DMS114 treated with DMSO at 0.1 percent for 48 hours (cell line): ENCODE measurements at regions not wholly inside any gene's neighbourhood (a gene's known extent, or its start where the extent isn't known, plus 50 kb on each side); places are given as distances from the start of the nearest gene placed in this dataset.
"Not testable (repeated sequence)": the region's sequence is repeated elsewhere in the genome, so short reads cannot be mapped to it uniquely, and the experiment has no call there.

ENCODE experiments used
- DNase-seq: peaks from one replicate; lab custom pipeline; 2025; ENCODE audit not compliant: unreplicated experiment; lab: John Stamatoyannopoulos, UW

DNA sequence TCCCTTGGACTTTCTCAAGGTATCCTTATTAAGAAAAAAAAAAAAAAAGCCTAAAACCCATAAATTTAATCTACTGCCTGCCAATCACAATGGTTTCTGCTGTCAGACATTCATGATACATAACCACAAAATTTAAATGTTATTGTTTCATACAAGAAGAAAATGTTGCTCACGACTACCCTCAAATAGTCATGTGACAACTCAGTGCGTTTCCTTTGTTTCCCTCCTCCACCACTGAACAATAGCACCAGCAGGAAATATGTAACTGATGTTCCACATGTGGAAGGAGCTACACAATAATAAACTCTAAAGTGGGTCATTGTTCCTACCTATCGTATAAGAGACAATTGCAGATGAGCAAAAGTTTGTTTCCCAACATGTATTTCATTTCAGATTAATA is 244.1 kb upstream of the EDNRA start:
- no peak for DNase-seq

DNA sequence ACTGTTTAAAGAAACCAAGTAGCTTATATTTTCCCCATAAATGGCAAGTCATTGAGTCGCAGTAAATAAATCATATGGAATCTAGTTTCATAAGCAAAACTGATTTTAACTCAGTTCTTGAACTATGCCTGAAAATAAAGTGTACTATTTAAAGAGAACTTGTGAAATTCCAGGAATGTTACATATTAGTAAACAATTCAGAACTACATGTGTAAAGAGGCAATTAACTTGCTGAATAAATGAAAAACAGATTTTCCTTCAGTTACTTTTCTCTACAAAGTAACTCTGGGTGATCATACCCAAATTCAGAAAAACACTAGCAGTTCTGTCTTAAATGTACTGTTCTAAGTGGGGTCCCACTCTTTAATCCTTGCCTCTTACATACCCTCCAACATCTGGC is 236.1 kb upstream of the EDNRA start:
- DNase-seq: no peak

DNA sequence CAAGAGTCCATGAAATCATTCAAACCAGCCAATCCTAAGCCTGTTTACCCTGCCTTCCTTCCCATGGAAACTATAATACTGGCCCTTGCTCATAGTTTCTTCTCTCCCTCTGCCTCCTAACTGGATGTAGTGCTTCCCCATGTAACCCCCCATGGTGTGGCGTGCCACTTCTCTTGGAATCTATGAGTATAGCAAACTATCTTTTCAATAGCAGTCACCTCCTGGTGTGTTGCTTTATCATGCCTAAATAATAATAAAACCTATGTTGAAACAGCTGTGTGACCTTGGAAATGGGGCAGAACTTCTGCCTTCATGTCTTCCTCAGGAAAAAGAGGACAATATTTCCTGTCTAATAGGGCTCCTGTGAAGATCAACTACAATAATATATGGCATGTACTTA is 234.8 kb upstream of the EDNRA start:
- DNase-seq: no peak

DNA sequence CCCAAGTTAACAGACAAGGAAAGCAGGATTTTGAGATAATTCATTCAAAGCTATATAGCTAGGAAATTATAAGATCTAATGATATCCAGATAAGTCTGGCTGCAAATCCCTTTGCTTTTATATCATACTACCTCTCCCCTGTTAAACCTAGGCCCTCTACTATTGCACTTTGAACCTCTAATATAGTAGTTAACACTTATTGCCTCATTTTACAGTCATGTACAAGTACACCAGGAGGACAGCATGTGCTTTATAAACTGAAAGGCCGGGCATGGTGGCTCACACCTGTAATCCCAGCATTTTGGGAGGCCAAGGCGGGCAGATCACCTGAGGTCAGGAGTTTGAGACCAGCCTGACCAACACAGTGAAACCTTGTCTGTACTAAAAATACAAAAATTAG is 234.4 kb upstream of the EDNRA start:
- not testable (repeated sequence) for DNase-seq

DNA sequence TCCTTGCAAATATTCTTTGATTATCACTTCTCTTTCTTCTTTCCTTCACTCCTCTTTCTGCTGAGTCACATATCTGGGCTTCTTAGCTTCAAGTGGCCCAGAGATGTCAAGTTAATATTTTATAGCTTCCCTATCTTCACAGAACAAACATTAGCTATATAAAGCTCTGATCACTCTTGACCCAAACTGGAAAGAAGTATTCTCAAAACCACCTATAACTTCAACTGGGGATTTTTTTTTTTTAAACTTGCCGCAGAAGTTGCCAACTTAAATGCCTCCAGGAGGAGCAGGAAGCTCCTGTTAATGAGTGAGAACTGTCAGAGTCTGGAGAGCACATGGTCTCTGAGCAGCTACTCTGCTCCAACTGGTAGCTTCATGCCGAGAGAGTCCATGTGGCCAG is 233.3 kb upstream of the EDNRA start:
- no peak for DNase-seq

DNA sequence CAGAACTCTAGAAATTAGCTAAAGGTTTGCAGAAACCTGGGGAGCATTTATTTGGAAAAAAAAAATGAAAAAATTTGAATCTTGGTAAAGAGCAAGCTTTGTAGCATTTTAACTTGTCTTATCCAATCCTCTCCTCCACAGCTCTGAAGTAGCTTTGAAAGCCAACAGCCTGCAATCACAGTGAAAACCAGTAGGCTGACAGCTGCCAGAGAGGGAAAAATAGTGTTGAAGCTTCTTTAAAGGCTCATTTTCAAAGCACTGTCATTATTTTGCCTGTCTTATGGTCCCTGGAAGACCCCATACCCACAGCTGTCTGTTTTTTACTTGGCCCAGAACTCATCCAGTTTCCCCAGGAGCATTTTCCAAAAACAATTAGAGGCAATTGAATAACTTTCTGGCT is 230.8 kb upstream of the EDNRA start:
- no peak for DNase-seq

DNA sequence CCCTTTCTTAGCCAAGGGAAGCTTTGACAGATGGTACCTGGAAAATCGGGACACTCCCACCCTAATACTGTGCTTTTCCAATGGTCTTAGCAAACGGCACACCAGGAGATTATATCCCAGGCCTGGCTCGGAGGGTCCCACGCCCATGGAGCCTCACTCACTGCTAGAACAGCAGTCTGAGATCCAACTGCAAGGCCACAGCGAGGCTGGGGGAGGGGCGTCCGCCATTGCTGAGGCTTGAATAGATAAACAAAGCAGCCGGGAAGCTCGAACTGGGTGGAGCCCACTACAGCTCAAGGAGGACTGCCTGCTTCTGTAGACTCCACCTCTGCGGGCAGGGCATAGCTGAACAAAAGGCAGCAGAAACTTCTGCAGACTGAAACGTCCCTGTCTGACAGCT is 225.6 kb upstream of the EDNRA start:
- DNase-seq: not testable (repeated sequence)

DNA sequence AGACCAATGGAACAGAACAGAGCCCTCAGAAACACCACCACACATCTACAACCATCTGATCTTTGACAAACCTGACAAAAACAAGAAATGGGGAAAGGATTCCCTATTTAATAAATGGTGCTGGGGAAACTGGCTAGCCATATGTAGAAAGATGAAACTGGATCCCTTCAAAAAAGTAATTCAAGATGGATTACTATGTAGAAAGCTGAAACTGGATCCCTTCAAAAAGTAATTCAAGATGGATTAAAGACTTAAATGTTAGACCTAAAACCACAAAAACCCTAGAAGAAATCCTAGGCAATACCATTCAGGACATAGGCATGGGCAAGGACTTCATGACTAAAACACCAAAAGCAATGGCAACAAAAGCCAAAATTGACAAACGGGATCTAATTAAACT is 221.6 kb upstream of the EDNRA start:
- DNase-seq: not testable (repeated sequence)

DNA sequence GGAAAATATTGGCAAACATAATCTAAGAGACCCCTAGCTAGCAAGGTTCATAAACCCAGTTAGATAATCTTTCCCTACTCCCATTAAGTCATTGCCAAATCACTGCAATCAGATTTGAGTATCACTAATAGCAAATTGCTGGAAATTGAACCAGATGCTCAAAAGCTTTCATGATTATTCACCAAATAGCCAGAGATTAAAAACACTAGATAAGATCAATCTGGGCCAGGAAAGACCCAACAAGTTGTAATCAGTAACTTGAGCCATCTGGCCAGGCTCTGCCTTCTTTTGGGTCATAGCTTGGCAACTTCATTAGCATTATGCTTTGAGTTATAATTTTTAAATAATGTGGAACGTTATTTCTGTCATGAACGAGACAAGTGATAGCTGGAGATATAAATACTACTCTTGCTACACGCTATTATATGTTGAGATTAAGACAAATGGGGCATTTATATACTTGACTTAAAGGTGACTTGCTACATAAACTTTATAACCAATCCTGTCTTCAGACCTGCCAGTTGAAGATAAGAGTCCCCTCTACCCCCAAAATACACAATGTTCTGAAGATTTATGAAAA is 196.6 kb upstream of the EDNRA start:
- DNase-seq: no peak

DNA sequence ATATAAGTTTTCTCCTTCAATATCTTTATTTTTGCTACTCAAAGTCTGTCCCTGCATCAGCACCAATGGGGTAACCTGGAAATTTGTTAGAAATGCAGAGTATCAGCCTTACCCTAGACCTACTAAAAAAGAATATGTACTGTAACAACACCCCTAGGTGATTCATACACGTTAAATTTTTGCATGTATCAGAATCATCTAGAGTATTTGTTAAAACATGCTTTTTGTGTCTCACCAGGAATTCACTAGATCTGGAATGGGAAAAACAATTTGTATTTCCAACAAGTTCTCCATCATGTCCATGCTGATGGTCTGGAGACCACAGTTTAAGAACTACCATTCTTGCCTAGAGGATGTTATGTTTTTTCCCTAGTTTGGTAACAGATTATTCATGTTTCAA is 196.0 kb upstream of the EDNRA start:
- no peak for DNase-seq

DNA sequence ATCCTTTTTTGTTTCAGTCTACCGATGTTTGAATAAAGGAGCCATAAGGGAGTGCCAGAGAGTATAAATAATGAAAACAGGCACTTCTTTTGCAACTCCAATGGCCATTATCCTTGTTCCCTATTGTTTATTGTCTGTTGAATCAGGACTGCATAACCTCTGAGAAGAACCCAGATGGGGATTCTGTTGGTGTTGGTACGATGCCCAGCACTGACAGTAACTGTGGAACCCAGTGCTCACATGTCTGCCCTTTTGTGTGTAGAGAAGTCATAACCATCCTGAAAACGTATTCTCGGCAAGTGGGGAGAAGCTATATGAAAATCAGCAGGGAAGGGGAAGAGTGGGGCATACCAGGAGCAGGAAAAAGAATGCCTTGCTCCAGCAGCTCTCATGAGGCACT is 195.1 kb upstream of the EDNRA start:
- no peak for DNase-seq

DNA sequence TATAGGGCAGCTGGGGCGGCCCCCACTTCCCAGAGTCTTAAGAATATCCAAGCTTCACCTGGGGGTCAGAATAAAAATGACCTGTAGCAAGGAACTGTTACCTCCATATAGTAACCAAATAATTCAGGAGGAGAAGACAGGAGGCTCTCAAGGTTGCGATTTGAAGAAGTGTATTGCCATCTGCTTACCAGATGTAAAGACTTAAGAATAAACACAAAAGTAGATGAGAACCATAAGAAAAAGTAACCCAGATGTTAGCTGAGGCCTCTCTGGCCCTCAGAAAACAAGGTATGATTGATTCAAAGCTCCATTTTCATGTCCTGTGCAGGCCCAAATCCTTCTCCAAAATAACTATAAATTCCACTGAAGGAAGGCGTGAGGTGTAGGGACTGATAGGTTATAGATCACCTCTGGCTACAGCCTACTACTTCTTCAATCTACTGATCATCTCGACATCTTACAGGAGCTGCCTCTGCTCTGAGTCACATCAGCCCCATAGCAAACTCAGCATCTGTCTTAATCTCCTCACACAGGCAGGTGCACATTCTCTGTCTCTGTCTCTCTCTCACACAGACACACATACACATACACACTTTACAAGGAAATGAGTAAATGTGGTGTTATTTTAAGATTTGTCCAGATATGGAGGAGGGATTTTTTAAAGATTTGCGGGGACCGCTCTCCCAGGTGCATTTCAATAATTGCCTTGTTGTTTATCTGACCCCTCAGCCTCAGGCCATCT is 193.9 kb upstream of the EDNRA start:
- no peak for DNase-seq

DNA sequence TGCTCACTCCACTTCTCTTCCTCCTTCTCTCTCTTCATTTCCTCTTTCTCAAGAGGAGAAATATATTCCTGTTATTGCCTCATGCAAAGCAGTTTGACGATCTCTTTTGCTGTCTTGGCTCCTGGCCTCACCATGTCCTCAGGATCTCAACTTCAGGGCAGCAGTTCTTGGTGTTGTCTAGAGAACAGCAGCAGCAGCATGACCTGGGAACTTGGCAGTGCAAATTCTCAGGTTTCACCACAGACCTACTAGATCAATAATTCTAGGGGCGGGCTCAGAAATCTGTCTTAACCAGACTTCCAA is 193.4 kb upstream of the EDNRA start:
- no peak for DNase-seq

DNA sequence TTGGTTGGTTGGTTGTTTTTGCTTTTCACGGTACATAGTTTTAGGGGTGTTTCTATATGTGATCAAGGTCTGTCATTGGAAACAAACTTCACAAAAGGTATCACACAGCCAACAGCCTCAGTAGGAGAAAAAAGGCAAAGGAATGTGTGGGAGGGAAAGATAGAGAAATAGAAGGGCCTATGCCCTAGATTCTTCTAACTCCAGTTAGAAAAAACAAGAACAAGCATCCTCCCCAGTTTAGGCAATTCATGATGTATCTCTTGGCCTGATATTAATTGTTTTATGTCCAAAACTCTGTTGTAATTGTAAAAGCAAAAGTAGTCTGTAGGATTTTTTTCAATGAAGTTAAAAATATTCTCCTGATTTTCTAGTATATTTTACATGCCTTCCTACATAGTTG is 192.4 kb upstream of the EDNRA start:
- DNase-seq: no peak

DNA sequence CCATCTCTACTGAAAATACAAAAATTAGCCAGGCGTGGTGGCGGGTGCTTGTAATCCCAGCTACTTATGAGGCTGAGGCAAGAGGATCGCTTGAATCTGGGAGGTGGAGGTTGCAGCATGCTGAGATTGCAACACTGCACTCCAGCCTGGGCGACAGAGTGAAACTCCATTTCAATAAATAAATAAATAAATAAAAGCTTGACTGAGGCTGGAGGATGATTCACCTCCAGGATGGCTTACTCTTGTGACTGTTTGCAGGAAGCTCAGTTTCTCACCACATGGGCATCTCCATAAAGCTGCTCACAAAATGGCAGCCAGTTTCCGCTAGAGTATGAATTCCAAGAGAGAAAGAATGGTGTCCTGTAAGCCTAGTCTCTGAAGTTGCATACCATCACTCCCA is 191.7 kb upstream of the EDNRA start:
- DNase-seq: no peak

DNA sequence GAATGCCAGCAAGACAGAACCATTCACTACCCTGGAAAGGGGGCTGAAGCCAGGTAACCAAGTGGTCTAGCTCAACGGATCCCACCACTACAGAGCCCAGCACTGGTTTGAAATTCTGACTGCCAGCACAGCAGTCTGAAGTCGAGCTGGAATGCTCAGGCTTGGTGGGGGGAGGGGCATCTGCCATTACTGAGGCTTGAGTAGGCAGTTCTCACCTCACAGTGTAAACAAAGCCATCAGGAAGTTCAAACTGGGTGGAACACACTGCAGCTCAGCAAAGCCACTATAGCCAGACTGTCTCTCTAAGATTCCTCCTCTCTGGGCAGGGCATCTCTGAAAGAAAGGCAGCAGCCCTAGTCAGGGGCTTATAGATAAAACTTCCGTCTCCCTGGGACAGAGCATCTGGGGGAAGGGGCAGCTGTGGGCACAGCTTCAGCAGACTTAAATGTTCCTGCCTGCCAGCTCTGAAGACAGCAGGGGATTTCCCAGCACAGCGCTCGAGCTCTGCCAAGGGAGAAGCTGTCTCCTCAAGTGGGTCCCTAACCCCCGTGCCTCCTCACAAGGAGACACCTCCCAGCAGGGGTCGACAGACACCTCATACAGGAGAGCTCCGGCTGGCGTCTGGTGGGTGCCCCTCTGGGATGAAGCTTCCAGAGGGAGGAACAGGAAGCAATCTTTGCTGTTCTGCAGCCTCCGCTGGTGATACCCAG is 188.1 kb upstream of the EDNRA start:
- DNase-seq: not testable (repeated sequence)

DNA sequence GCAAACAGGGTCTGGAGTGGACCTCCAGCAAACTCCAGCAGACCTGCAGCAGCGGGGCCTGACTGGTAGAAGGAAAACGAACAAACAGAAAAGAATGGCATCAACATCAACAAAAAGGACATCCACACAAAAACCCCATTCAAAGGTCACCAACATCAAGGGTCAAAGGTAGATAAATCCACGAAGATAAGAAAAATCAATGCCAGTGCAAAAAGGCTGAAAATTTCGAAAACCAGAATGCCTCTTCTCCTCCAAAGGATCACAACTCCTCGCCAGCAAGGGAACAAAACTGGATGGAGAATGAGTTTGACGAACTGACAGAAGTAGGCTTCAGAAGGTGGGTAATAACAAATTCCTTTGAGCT is 187.6 kb upstream of the EDNRA start:
- not testable (repeated sequence) for DNase-seq

DNA sequence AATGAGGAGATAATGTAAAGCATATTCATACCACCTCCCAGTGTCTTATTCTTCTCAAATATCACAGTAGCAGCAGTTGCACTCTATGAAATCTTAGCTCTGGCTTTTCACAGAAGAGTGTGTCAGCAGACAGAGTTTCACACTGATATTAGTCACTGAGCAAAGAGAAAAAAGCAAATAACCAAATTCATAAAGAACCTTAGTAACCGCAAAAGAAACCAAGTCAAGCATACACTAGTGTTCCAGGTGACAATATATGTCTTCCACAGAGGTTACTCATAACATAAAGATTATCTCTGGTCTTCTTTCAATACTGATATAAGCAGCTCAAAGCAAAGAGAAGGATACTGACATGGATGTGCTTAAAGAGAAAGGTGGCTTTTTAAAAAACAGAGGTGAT is 181.7 kb upstream of the EDNRA start:
- DNase-seq: no peak

DNA sequence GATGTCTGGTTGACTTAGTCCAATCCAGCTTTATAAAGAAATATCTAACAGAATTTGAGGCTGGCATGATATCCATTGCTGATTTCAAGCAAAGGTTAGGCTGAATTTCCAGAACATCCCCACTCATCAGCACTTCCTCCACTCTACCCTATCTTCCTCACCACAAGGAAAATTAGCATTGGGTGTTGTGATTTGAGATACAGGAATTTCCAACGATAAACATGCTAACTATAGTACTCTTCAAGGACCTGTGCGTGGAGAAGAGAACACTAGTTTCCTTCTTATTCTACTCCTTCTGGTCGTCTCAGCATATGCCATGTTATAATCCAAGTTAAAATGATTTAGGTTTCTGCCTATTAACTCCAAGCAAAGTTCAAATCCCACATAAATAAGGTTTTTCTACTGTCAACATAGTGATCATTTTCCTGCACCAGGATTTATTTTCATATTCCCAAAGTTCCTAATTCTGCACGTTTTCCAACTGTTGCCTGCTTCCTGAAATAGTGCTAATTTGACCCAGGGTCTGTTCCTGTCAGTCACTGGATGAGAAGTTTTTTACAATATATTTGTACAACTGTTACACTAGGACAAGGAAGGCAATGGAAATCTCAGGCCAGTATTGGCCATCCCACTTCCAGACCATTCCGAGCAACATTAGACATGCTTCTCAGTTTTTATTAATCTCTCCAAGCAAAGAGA is 177.6 kb upstream of the EDNRA start:
- DNase-seq: no peak

DNA sequence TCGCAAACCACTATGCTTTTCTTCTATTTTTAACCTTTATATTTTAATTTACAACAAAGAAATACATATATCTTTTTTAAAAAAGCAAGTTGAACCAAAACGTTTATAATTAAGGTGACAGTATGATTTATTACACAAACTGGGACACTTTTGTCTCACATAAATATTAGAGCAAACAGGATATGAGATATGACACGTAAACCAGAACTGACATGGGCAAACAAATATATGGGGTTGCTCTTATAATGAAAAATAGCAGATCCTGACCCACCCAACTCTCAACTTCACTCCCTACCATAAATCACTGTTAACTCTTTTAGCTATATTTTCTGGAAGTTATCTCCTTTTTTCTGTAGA is 177.0 kb upstream of the EDNRA start:
- no peak for DNase-seq

DNA sequence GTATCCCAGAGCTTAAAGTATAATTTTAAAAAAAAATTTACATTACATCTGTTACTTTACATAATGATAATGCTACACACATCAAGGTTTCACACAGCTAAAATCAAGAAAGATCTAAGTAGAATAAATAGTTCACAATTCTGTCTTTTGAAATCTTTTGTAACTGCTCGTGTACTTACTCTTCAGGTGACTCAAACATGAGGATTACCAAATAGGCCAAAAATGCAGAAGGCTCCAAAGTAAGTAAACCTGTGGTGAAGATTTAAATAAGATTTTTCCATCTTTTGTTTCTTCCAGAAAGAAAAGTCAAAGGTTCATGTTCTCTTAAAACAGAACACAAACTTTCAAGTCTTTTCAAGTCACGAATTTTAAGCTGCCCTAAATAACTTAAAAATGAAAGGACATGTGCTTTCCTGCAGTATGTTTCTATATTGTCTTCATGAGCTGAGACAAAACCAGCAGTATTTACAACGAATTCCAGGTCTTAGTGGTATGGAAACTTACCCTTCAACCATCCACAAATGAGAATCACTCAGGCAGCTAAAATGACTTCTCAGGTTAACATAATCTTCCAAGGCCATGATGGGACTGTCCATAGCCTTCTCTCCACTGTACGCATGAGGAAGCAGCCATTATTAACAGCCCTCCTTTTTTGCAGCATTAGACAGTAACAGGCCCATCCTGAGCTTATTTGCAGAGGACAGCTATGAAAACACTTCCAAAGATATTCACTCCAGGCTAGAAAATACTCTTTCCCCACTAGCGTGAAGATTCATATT is 172.8 kb upstream of the EDNRA start:
- DNase-seq: no peak
